ENCODE measurements at regions not wholly inside any gene's neighbourhood (a gene's known extent, or its start where the extent isn't known, plus 50 kb on each side); places are given as distances from the start of the nearest gene placed in this dataset.

- H3K4me3 ChIP-seq (replicated peaks; ENCODE audit: low read depth, low read length), result no peak overlapping the region
- TF ChIP-seq CTCF (IDR thresholded peaks at IDR 0.05; ENCODE audit: low read length, missing control alignments), result no peak
- DNase-seq (ENCODE audit: low read depth), result no peak
These were observed 72.2 kb upstream of the MAP2 start for GRCh38 chr2:209351636-209352035.

- no peak for DNase-seq (ENCODE audit: low read depth)
- no peak overlapping the region for H3K4me3 ChIP-seq (replicated peaks; ENCODE audit: low read depth, low read length)
- TF ChIP-seq CTCF (IDR thresholded peaks at IDR 0.05; ENCODE audit: low read length, missing control alignments), result no peak
These were observed 64.9 kb upstream of the MAP2 start for GRCh38 chr2:209358992-209359391.

GRCh38 chr2:209367075-209367747, 56.6 kb upstream of the MAP2 start:
- no peak for TF ChIP-seq CTCF (IDR thresholded peaks at IDR 0.05; ENCODE audit: low read length, missing control alignments)
- peak; percentile 14 for DNase-seq (ENCODE audit: low read depth)

GRCh38 chr2:209368406-209368805, 55.4 kb upstream of the MAP2 start:
- peak; percentile 21 for DNase-seq (ENCODE audit: low read depth)
- no peak for TF ChIP-seq CTCF (IDR thresholded peaks at IDR 0.05; ENCODE audit: low read length, missing control alignments)
- H3K4me3 ChIP-seq (replicated peaks; ENCODE audit: low read depth, low read length), result no peak overlapping the region

More at GRCh38 chr2:209367075-209367747, 56.6 kb upstream of the MAP2 start:
- no peak overlapping the region for H3K4me3 ChIP-seq (replicated peaks; ENCODE audit: low read depth, low read length)

GRCh38 chr2:209368914-209369313, 54.9 kb upstream of the MAP2 start:
- DNase-seq (ENCODE audit: low read depth), result peak; percentile 94
- TF ChIP-seq CTCF (IDR thresholded peaks at IDR 0.05; ENCODE audit: low read length, missing control alignments), result no peak

GRCh38 chr2:209369656-209370055, 54.2 kb upstream of the MAP2 start:
- no peak overlapping the region for H3K4me3 ChIP-seq (replicated peaks; ENCODE audit: low read depth, low read length)
- DNase-seq (ENCODE audit: low read depth), result no peak
- TF ChIP-seq CTCF (IDR thresholded peaks at IDR 0.05; ENCODE audit: low read length, missing control alignments), result no peak

More at GRCh38 chr2:209368914-209369313, 54.9 kb upstream of the MAP2 start:
- H3K4me3 ChIP-seq (replicated peaks; ENCODE audit: low read depth, low read length), result peak overlapping the region; percentile 13

GRCh38 chr2:209371407-209371806, 52.4 kb upstream of the MAP2 start:
- no peak for TF ChIP-seq CTCF (IDR thresholded peaks at IDR 0.05; ENCODE audit: low read length, missing control alignments)
- no peak for DNase-seq (ENCODE audit: low read depth)
- H3K4me3 ChIP-seq (replicated peaks; ENCODE audit: low read depth, low read length), result no peak overlapping the region

All from fibroblast of pulmonary artery (primary cell).